Stimulated activated memory B cell treated with anti-CD40 and anti-IgM and Interleukin-4, amounts not matched to agents 10 μg/mL and 1 μg/mL and 100 μg/mL, for 72 hours (primary cell): ENCODE measurements at regions not wholly inside any gene's neighbourhood (a gene's known extent, or its start where the extent isn't known, plus 50 kb on each side); places are given as distances from the start of the nearest gene placed in this dataset.

Source experiments
- ATAC-seq: fragments of 150-1000 bp; cut with Tn5 transposase; 2 replicates; pipeline ENCODE4 v1.10.0; 2021
- H3K27ac Mint-ChIP-seq: one replicate; pipeline ENCODE4 v1.8.0; 2022; ENCODE audit warnings: mild to moderate bottlenecking, mixed read lengths
- H3K27me3 Mint-ChIP-seq: one replicate; pipeline ENCODE4 v1.8.0; 2022; ENCODE audit warnings: mixed read lengths
- H3K36me3 Mint-ChIP-seq: one replicate; pipeline ENCODE4 v1.8.0; 2022; ENCODE audit warnings: mixed read lengths
- H3K4me1 Mint-ChIP-seq: one replicate; pipeline ENCODE4 v1.8.0; 2022; ENCODE audit warnings: mixed read lengths
- H3K4me3 Mint-ChIP-seq: one replicate; pipeline ENCODE4 v1.8.0; 2022; ENCODE audit warnings: mild to moderate bottlenecking, moderate library complexity, mixed read lengths
- H3K9me3 Mint-ChIP-seq: one replicate; pipeline ENCODE4 v1.8.0; 2022; ENCODE audit warnings: mixed read lengths

GRCh38 chr11:69359735-69360480, 66.0 kb downstream of the MYEOV start:
- Mint-ChIP-seq H3K36me3 (no peaks in the 10 kb centered on the region), H3K4me3 (no peak overlapping the region), H3K4me1 (peaks cover 4% of the 10 kb centered on the region), H3K9me3 (no peaks in the 10 kb centered on the region), H3K27me3 (peaks cover 23% of the 10 kb centered on the region), H3K27ac (no peak overlapping the region)
- ATAC-seq = no peak

GRCh38 chr11:69360606-69361005, 66.7 kb downstream of the MYEOV start:
- Mint-ChIP-seq H3K4me3 (no peak overlapping the region), H3K9me3 (no peaks in the 10 kb centered on the region), H3K4me1 (peaks cover 4% of the 10 kb centered on the region), H3K36me3 (no peaks in the 10 kb centered on the region), H3K27me3 (peaks cover 18% of the 10 kb centered on the region), H3K27ac (no peak overlapping the region)
- no peak for ATAC-seq

DNA sequence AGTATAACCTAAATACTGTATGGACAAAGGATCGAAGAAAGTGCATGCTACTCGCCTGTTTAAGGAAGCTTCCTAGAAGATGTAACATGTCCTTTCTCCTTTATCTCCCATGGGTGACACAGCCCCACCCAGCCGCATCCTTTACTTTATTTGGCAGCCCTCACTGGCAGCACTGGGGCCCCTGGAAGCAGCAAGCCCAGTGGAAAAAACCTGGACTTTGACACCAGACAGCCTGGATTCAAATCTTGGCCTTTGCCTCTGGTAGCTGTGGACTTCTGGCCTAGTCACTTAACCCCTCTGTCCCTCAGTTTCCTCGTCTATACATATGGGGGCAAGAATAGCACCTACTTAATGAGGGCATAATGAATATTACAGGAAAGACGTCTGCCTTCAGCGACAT, 67.1 kb downstream of the MYEOV start:
- peaks cover 14% of the 10 kb centered on the region for H3K27me3 Mint-ChIP-seq
- no peak overlapping the region for H3K4me3 Mint-ChIP-seq
- H3K9me3 Mint-ChIP-seq = no peaks in the 10 kb centered on the region
- peaks cover 4% of the 10 kb centered on the region for H3K4me1 Mint-ChIP-seq
- H3K36me3 Mint-ChIP-seq = no peaks in the 10 kb centered on the region
- ATAC-seq = no peak
- no peak overlapping the region for H3K27ac Mint-ChIP-seq

DNA sequence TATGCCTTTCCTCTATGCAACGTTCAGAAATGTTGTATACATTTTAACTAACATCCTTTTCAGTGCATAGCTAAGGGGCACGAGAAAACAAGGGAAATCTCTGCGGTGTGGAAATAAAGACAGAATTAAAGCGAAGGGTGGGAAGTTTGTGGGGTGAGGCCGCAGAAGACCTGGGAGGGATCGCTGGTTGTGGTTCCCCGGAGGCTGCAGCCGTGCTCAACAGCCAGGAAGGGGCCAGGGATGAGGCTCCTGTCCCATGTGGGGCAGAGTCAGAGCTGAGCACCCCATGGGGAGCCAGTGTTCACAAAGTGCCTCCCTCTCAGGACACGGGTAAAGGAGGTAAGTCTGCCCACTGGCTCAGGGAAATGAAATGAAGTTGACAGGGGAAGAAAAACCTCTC, 67.5 kb downstream of the MYEOV start:
- Mint-ChIP-seq H3K9me3 (no peaks in the 10 kb centered on the region), H3K4me1 (peaks cover 4% of the 10 kb centered on the region), H3K27me3 (peaks cover 9% of the 10 kb centered on the region), H3K27ac (no peak overlapping the region), H3K4me3 (no peak overlapping the region), H3K36me3 (no peaks in the 10 kb centered on the region)
- ATAC-seq = no peak

GRCh38 chr11:69362315-69362714, 68.4 kb downstream of the MYEOV start:
- H3K4me3 Mint-ChIP-seq = no peak overlapping the region
- ATAC-seq = no peak
- no peaks in the 10 kb centered on the region for H3K36me3 Mint-ChIP-seq
- H3K27ac Mint-ChIP-seq = no peak overlapping the region
- H3K27me3 Mint-ChIP-seq = peaks cover under 1% of the 10 kb centered on the region
- H3K9me3 Mint-ChIP-seq = no peaks in the 10 kb centered on the region
- H3K4me1 Mint-ChIP-seq = no peaks in the 10 kb centered on the region

DNA sequence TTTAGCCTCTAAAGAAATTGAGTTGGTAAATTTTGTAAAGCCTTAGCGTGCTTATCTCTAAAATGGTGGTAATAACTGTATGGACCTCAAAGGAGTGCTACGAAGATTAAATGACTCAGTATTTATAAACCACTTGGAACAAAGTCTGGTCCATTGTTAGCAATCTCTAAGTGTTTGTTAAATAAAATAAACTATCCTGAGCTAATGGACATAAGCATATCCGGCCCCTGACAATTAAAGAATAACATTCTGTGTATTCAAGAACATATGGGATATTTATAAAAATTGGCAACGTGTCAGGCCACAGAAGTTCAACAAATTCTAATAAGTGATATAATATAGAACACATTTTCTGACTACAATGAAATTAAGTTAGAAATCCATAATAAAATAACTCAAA, 71.0 kb downstream of the MYEOV start:
- H3K9me3 Mint-ChIP-seq = peaks cover 8% of the 10 kb centered on the region

GRCh38 chr11:69365558-69365957, 71.6 kb downstream of the MYEOV start:
- no peak for ATAC-seq
- peaks cover 9% of the 10 kb centered on the region for H3K9me3 Mint-ChIP-seq
- H3K4me1 Mint-ChIP-seq = no peaks in the 10 kb centered on the region
- H3K27ac Mint-ChIP-seq = no peak overlapping the region
- no peaks in the 10 kb centered on the region for H3K27me3 Mint-ChIP-seq
- no peaks in the 10 kb centered on the region for H3K36me3 Mint-ChIP-seq
- no peak overlapping the region for H3K4me3 Mint-ChIP-seq

More for the DNA sequence above, 71.0 kb downstream of the MYEOV start:
- no peak for ATAC-seq
- Mint-ChIP-seq H3K27ac (no peak overlapping the region), H3K4me1 (no peaks in the 10 kb centered on the region), H3K4me3 (no peak overlapping the region), H3K36me3 (no peaks in the 10 kb centered on the region), H3K27me3 (no peaks in the 10 kb centered on the region)

DNA sequence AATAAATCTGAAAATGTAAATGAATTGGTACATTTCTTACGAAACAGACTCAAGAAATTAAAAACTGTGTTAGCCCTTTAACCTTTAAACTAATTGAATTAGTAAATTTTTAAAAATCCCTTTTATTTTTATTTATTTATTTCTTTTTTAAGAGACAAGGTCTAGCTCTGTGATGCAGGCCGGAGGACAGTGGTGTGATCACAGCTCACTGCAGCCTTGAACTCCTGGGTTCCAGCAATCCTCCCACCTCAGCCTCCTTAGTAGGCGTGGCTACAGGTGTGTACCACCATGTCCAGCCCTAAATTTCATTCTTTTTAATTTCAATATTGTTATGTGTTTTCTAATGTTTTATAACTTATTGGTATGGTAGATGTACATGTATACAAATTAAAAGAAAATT, 72.6 kb downstream of the MYEOV start:
- H3K4me1 Mint-ChIP-seq = no peaks in the 10 kb centered on the region
- peaks cover 9% of the 10 kb centered on the region for H3K9me3 Mint-ChIP-seq
- H3K27me3 Mint-ChIP-seq = peaks cover 2% of the 10 kb centered on the region
- no peak overlapping the region for H3K27ac Mint-ChIP-seq
- no peak for ATAC-seq
- H3K4me3 Mint-ChIP-seq = no peak overlapping the region
- no peaks in the 10 kb centered on the region for H3K36me3 Mint-ChIP-seq

GRCh38 chr11:69367211-69367964, 73.4 kb downstream of the MYEOV start:
- ATAC-seq = peak; percentile 31
- Mint-ChIP-seq H3K36me3 (no peaks in the 10 kb centered on the region), H3K9me3 (peaks cover 9% of the 10 kb centered on the region), H3K4me3 (no peak overlapping the region), H3K27me3 (peaks cover 10% of the 10 kb centered on the region), H3K4me1 (no peaks in the 10 kb centered on the region), H3K27ac (no peak overlapping the region)

DNA sequence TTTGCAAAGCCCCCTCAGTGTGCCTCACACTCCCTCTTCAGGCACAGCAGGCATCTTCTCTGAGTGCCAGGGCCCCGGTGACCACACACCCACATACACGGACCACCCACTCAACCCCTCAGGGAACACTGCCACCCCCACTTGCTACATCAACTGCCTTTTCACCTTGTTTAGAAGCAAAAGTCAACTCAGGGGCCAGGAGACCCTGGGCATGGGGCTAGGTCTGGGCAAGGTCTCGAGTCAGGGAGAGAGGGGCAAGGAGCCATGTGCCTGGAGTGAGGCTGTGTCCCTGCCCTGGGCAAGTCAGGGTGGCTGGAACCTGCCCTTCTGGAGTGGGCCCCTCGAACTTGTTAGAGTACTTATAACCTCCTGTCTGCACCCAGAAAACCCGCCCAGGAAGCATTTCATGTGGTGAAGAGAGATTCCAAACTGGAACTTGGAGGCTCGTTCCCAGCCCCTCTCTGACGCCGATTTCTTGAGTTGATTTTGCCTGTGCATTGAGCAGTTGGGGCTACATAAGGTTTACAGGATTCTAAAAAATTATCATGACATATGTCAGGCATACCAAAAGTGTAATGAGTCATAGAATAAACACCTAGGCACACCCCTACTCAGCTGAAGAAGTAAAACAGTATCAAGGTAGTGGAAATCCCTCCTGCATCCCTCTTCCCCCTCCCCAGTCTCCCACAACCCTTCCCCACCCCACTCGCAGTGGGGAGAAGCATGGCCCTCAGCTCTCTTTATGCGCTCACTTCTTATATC, 74.3 kb downstream of the MYEOV start:
- Mint-ChIP-seq H3K27ac (no peak overlapping the region), H3K36me3 (no peaks in the 10 kb centered on the region), H3K9me3 (peaks cover 9% of the 10 kb centered on the region), H3K27me3 (peaks cover 17% of the 10 kb centered on the region), H3K4me1 (no peaks in the 10 kb centered on the region), H3K4me3 (no peak overlapping the region)
- ATAC-seq = no peak

- Mint-ChIP-seq H3K27ac (no peak overlapping the region), H3K4me3 (no peak overlapping the region), H3K4me1 (no peaks in the 10 kb centered on the region), H3K9me3 (peaks cover 9% of the 10 kb centered on the region), H3K27me3 (peaks cover 17% of the 10 kb centered on the region), H3K36me3 (no peaks in the 10 kb centered on the region)
- no peak for ATAC-seq
These were observed 75.4 kb downstream of the MYEOV start for GRCh38 chr11:69369210-69369825.

GRCh38 chr11:69369945-69370344, 76.0 kb downstream of the MYEOV start:
- peaks cover 17% of the 10 kb centered on the region for H3K27me3 Mint-ChIP-seq
- no peak for ATAC-seq
- no peaks in the 10 kb centered on the region for H3K36me3 Mint-ChIP-seq
- H3K9me3 Mint-ChIP-seq = peaks cover 9% of the 10 kb centered on the region
- H3K27ac Mint-ChIP-seq = no peak overlapping the region
- H3K4me1 Mint-ChIP-seq = no peaks in the 10 kb centered on the region
- H3K4me3 Mint-ChIP-seq = no peak overlapping the region

- H3K36me3 Mint-ChIP-seq = no peaks in the 10 kb centered on the region
- H3K27ac Mint-ChIP-seq = no peak overlapping the region
- peaks cover 17% of the 10 kb centered on the region for H3K27me3 Mint-ChIP-seq
- peaks cover 9% of the 10 kb centered on the region for H3K9me3 Mint-ChIP-seq
- no peak for ATAC-seq
- no peak overlapping the region for H3K4me3 Mint-ChIP-seq
- no peaks in the 10 kb centered on the region for H3K4me1 Mint-ChIP-seq
These were observed 77.2 kb downstream of the MYEOV start for GRCh38 chr11:69370984-69371709.

DNA sequence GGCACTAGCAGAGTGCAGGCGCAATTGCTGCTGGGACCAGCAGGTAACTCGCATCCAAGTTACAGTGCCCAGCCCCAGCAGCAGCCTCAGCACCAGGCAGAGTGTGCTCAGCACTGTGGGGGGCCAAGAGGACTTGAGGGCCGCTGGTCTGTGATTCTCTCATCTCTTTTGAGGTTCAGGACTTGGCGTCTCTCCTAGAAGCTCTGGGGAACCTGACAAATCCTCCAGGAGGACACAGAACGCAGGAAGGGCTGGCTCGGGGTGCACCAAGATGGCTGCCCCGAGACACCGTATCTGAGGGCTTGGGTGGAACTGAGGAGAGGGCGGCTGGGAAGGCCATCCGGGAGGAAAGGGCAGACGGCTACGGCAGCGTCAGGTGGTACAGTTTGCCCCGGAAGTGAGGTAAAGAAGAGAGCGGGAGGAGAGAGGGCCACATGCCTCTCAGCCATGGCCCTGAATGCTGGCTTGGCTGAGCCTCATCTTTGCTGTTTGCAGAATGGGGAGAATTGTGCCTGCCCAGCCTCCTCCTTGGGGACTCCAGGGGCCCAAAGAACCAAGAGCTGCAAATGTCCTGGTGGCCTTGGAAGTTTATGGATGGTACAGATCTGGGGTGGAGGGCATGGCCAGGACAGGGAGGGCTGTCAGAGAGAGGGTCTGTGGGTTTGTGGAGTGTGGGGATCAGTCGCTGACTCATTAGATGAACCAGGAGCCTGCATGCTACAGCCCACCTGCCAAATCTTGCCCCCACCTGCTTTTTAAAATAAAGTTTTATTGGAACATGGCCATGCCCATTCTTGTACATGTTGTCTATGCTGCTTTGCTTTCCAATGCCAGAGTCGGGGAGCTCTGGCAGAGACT, 78.0 kb downstream of the MYEOV start:
- Mint-ChIP-seq H3K4me3 (no peak overlapping the region), H3K27ac (no peak overlapping the region), H3K4me1 (no peaks in the 10 kb centered on the region), H3K27me3 (peaks cover 17% of the 10 kb centered on the region), H3K36me3 (no peaks in the 10 kb centered on the region), H3K9me3 (peaks cover 9% of the 10 kb centered on the region)
- no peak for ATAC-seq
